CD14-positive monocyte (primary cell): ENCODE measurements at regions not wholly inside any gene's neighbourhood (a gene's known extent, or its start where the extent isn't known, plus 50 kb on each side); places are given as distances from the start of the nearest gene placed in this dataset.

Experiments used
- DNase-seq, 3 donors: peaks; one replicate each; pipeline ENCODE4 v3.0.0-alpha.2; 2011 to 2022
- H2AFZ ChIP-seq: 2 replicates; pipeline ENCODE4 v1.6.0; 2012; ENCODE audit warnings: mild to moderate bottlenecking, low read depth, low read length, inconsistent platforms; ENCODE audit not compliant: insufficient read depth, poor library complexity, severe bottlenecking
- H3K27ac ChIP-seq, 2 donors: 1 replicate in 1 of 2; 2 replicates in 1 of 2; pipeline ENCODE4 v1.5.1; 2012 to 2013; ENCODE audit warnings: low read length in 2 of 2, control low read depth in 1 of 2, inconsistent platforms in 1 of 2, low read depth in 1 of 2, mild to moderate bottlenecking in 1 of 2
- H3K27me3 ChIP-seq, 2 donors: one replicate each; pipeline versions ENCODE4 v1.6.0 to v1.6.1; 2011 to 2013; ENCODE audit warnings: low read length in 2 of 2; ENCODE audit not compliant: control insufficient read depth in 2 of 2, insufficient read depth in 2 of 2
- H3K36me3 ChIP-seq, 2 donors: replicated peaks in 1 of 2; 1 replicate in 1 of 2; 2 replicates in 1 of 2; pipeline versions ENCODE4 v1.5.1 to v1.6.1; 2012 to 2013; ENCODE audit warnings: low read length in 2 of 2, control low read depth in 1 of 2, inconsistent platforms in 1 of 2, mild to moderate bottlenecking in 1 of 2; ENCODE audit not compliant: insufficient read depth in 2 of 2, control insufficient read depth in 1 of 2
- H3K4me1 ChIP-seq, 2 donors: 1 replicate in 1 of 2; 2 replicates in 1 of 2; pipeline versions ENCODE4 v1.5.1 to v1.6.1; 2012 to 2013; ENCODE audit warnings: low read length in 2 of 2, control low read depth in 1 of 2, inconsistent platforms in 1 of 2, mild to moderate bottlenecking in 1 of 2, moderate library complexity in 1 of 2; ENCODE audit not compliant: insufficient read depth in 2 of 2, control insufficient read depth in 1 of 2
- H3K4me2 ChIP-seq: replicated peaks from 2 replicates; pipeline ENCODE3; 2012; ENCODE audit warnings: low read length, moderate library complexity, mild to moderate bottlenecking; ENCODE audit not compliant: poor library complexity, severe bottlenecking; ENCODE audit errors: extremely low read depth
- H3K4me3 ChIP-seq, 3 experiments: fragments of 200-600 bp in 1 of 3; sonication (generic) in 1 of 3; replicated peaks in 1 of 3; 1 replicate in 2 of 3; 2 replicates in 1 of 3; pipeline ENCODE4 v1.5.1; 2011 to 2013; ENCODE audit warnings: low read length in 3 of 3, mild to moderate bottlenecking in 3 of 3, control low read depth in 2 of 3, low read depth in 2 of 3, inconsistent platforms in 1 of 3, moderate library complexity in 1 of 3
- H3K79me2 ChIP-seq: 2 replicates; pipeline ENCODE4 v1.6.0; 2012; ENCODE audit warnings: mild to moderate bottlenecking, control low read depth, inconsistent platforms, low read length, moderate library complexity; ENCODE audit not compliant: insufficient read depth
- H3K9ac ChIP-seq: 2 replicates; pipeline ENCODE4 v1.6.0; 2017; ENCODE audit warnings: low read length, mild to moderate bottlenecking; ENCODE audit not compliant: insufficient read depth, poor library complexity, severe bottlenecking
- H3K9me3 ChIP-seq, 2 donors: replicated peaks in 1 of 2; 1 replicate in 1 of 2; 2 replicates in 1 of 2; pipeline versions ENCODE4 v1.5.1 to v1.6.1; 2012 to 2013; ENCODE audit warnings: low read length in 2 of 2, control low read depth in 1 of 2; ENCODE audit not compliant: control insufficient read depth in 1 of 2, insufficient read depth in 1 of 2
- H4K20me1 ChIP-seq: 2 replicates; pipeline ENCODE4 v1.6.0; 2012; ENCODE audit warnings: mild to moderate bottlenecking, low read length, control low read depth, moderate library complexity; ENCODE audit not compliant: insufficient read depth
- H3K27ac Mint-ChIP-seq, 7 donors: one replicate each; pipeline ENCODE4 v1.8.0; 2020; ENCODE audit warnings: mild to moderate bottlenecking in 7 of 7, mixed read lengths in 7 of 7, moderate library complexity in 6 of 7, inconsistent platforms in 2 of 7
- H3K27me3 Mint-ChIP-seq, 3 donors: one replicate each; pipeline ENCODE4 v1.8.0; 2021 to 2022; ENCODE audit warnings: low read depth in 3 of 3, mild to moderate bottlenecking in 3 of 3, mixed read lengths in 3 of 3, moderate library complexity in 3 of 3, inconsistent platforms in 1 of 3
- H3K36me3 Mint-ChIP-seq, 2 donors: one replicate each; pipeline ENCODE4 v1.8.0; 2020; ENCODE audit warnings: mixed read lengths in 2 of 2, inconsistent platforms in 1 of 2, mild to moderate bottlenecking in 1 of 2
- H3K4me1 Mint-ChIP-seq: one replicate; pipeline ENCODE4 v1.8.0; 2020; ENCODE audit warnings: mild to moderate bottlenecking, mixed read lengths
- H3K4me3 Mint-ChIP-seq, 2 donors: one replicate each; pipeline ENCODE4 v1.8.0; 2020; ENCODE audit warnings: mild to moderate bottlenecking in 2 of 2, mixed read lengths in 2 of 2, moderate library complexity in 1 of 2
- H3K9me3 Mint-ChIP-seq, 7 donors: one replicate each; pipeline ENCODE4 v1.8.0; 2020 to 2022; ENCODE audit warnings: mixed read lengths in 7 of 7, mild to moderate bottlenecking in 6 of 7, moderate library complexity in 6 of 7, inconsistent platforms in 2 of 7
- CTCF ChIP-seq: fragments of 200-600 bp; IDR thresholded peaks from one replicate; pipeline ENCODE4 v1.8.0; 2022; ENCODE audit warnings: antibody characterized with exemption, mild to moderate bottlenecking
- WGBS: methylation state at CpG from one replicate; pipeline ENCODE4 v1.1.5; 2013; ENCODE audit warnings: missing lambda C conversion rate; ENCODE audit not compliant: insufficient coverage; 5-methylcytosine and 5-hydroxymethylcytosine counted together
- intact Hi-C, 2 donors: fragments of 100-400 bp; cut with micrococcal nuclease; formaldehyde crosslinking; loops; one replicate each; pipeline versions ENCODE4 v1.15.0 to v1.15.1; 2023

DNA sequence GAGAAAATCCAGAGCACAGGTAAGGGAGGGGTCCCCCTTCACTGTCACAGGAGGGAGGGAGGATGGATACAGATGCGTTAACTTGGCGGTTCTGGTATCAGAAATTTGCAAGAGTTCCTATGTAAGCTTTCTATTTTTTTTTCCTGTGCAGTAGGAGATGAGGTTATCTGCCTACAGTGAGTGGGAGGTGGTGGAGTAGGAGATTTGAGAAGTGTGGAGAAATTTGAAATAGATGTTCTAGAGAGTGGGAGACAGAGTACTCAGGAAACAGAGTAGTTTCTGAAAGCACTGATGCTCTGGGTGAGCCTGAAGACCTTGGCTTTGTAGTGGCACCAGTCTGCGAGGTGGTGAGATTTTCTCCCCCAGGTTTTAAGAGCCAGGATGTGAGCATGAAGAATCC is 271.4 kb downstream of the MSX2 start:
- Histone ChIP-seq H3K79me2 (no peaks in the 10 kb centered on the region), H4K20me1 (no peaks in the 10 kb centered on the region), H3K36me3 (no peaks in the 10 kb centered on the region), H3K4me1 (no peaks in the 10 kb centered on the region), H3K27me3 (no peaks in the 10 kb centered on the region), H3K9ac (no peak overlapping the region), H3K4me2 (no peak overlapping the region), H2AFZ (no peak overlapping the region), H3K27ac (no peak overlapping the region), H3K4me3 (no peak overlapping the region), H3K9me3 (no peaks in the 10 kb centered on the region)
- 73% methylated on average over 1 of the region's 3 CpGs for WGBS
- Mint-ChIP-seq H3K4me1 (no peaks in the 10 kb centered on the region), H3K4me3 (no peak overlapping the region), H3K27me3 (peaks cover under 1 to 4% (median 3%) of the 10 kb centered on the region in 3 donors), H3K27ac (no peak overlapping the region), H3K9me3 (peaks cover 0 to 10% (median 2%) of the 10 kb centered on the region in 7 donors), H3K36me3 (no peaks in the 10 kb centered on the region)
- no peak for TF ChIP-seq CTCF
- intact Hi-C loops, result no loop called here
- no peak for DNase-seq

GRCh38 chr5:174991847-174992246 is 267.5 kb downstream of the MSX2 start:
- H3K36me3 ChIP-seq, result no peaks in the 10 kb centered on the region
- H3K4me2 ChIP-seq, result no peak overlapping the region
- no peak for TF ChIP-seq CTCF
- no peak for DNase-seq
- no peak overlapping the region for H2AFZ ChIP-seq
- H3K27me3 ChIP-seq, result no peaks in the 10 kb centered on the region
- H3K27ac Mint-ChIP-seq, result no peak overlapping the region
- H3K79me2 ChIP-seq, result no peaks in the 10 kb centered on the region
- no peaks in the 10 kb centered on the region for H3K4me1 Mint-ChIP-seq
- intact Hi-C loops, result no loop called here
- no peaks in the 10 kb centered on the region for H3K9me3 Mint-ChIP-seq
- no peaks in the 10 kb centered on the region for H3K36me3 Mint-ChIP-seq
- no peaks in the 10 kb centered on the region for H3K9me3 ChIP-seq
- H3K4me1 ChIP-seq, result no peaks in the 10 kb centered on the region
- WGBS, result 82% methylated on average over 2 of the region's 4 CpGs
- no peaks in the 10 kb centered on the region for H4K20me1 ChIP-seq
- H3K9ac ChIP-seq, result no peak overlapping the region
- H3K27me3 Mint-ChIP-seq, result peaks cover 0 to 3% (median 2%) of the 10 kb centered on the region in 3 donors
- H3K27ac ChIP-seq, result no peak overlapping the region
- H3K4me3 Mint-ChIP-seq, result no peak overlapping the region
- no peak overlapping the region for H3K4me3 ChIP-seq
